Stimulated activated CD4-positive, alpha-beta T cell treated with anti-CD3 and anti-CD28 coated beads, Interleukin-1b, Interleukin-23, amount 100 ng/mL, for 24 hours (primary cell): ENCODE measurements at regions not wholly inside any gene's neighbourhood (a gene's known extent, or its start where the extent isn't known, plus 50 kb on each side); places are given as distances from the start of the nearest gene placed in this dataset.
A peak's percentile ranks its signal among the peaks of the same experiment; 100 is the strongest.

Experiments
- DNase-seq, 4 experiments: peaks; one replicate each; pipeline ENCODE4 v3.0.0-alpha.2; 2020; ENCODE audit warnings: low read depth in 4 of 4, low spot score in 1 of 4

- no peak for DNase-seq
These were observed 502.0 kb upstream of the CELF2 start for GRCh38 chr10:10515479-10516204.

GRCh38 chr10:10516346-10517130, 501.1 kb upstream of the CELF2 start:
- DNase-seq: no peak

GRCh38 chr10:10517866-10518265, 499.8 kb upstream of the CELF2 start:
- DNase-seq: no peak

GRCh38 chr10:10519674-10520073, 498.0 kb upstream of the CELF2 start:
- DNase-seq: no peak

- peak in 2 of 4 experiments; percentile 1 to 3 for DNase-seq
These were observed 496.9 kb upstream of the CELF2 start for GRCh38 chr10:10520491-10521385.

GRCh38 chr10:10526846-10527245, 490.8 kb upstream of the CELF2 start:
- no peak for DNase-seq

GRCh38 chr10:10527861-10528562, 489.7 kb upstream of the CELF2 start:
- DNase-seq: no peak

GRCh38 chr10:10528563-10528910, 489.1 kb upstream of the CELF2 start:
- DNase-seq: no peak

- DNase-seq: no peak
These were observed 487.4 kb upstream of the CELF2 start for GRCh38 chr10:10530313-10530712.

- no peak for DNase-seq
These were observed 485.4 kb upstream of the CELF2 start for GRCh38 chr10:10532236-10532635.

GRCh38 chr10:10532826-10533225, 484.8 kb upstream of the CELF2 start:
- DNase-seq: no peak

GRCh38 chr10:10533437-10533836, 484.2 kb upstream of the CELF2 start:
- no peak for DNase-seq

- DNase-seq: no peak
These were observed 479.3 kb upstream of the CELF2 start for GRCh38 chr10:10538326-10538725.

GRCh38 chr10:10540398-10540797, 477.3 kb upstream of the CELF2 start:
- DNase-seq: no peak

GRCh38 chr10:10542477-10542876, 475.2 kb upstream of the CELF2 start:
- DNase-seq: no peak

- no peak for DNase-seq
These were observed 472.8 kb upstream of the CELF2 start for GRCh38 chr10:10544890-10545289.

GRCh38 chr10:10545771-10546170, 471.9 kb upstream of the CELF2 start:
- DNase-seq: no peak

- DNase-seq: no peak
These were observed 465.9 kb upstream of the CELF2 start for GRCh38 chr10:10551596-10552301.

GRCh38 chr10:10552948-10553347, 464.7 kb upstream of the CELF2 start:
- DNase-seq: no peak

GRCh38 chr10:10564081-10564794, 453.4 kb upstream of the CELF2 start:
- no peak for DNase-seq
